GM13977 (cell line): ENCODE measurements at regions not wholly inside any gene's neighbourhood (a gene's known extent, or its start where the extent isn't known, plus 50 kb on each side); places are given as distances from the start of the nearest gene placed in this dataset.

Experiments
- DNase-seq: peaks from one replicate; pipeline ENCODE4 v3.0.0; 2012; ENCODE audit warnings: low spot score
- CTCF ChIP-seq: IDR thresholded peaks from 2 replicates; pipeline ENCODE4 v1.5.1; 2012; ENCODE audit warnings: mild to moderate bottlenecking, control low read depth; ENCODE audit not compliant: insufficient read depth; ENCODE audit errors: extremely low read depth, missing control alignments
- in situ Hi-C: fragments of 300-500 bp; cut with MboI; formaldehyde crosslinking; loops from one replicate; pipeline ENCODE4 v1.12.0; 2022; ENCODE audit warnings: low sequenced_read_pairs, low pct_unique_long_range_greater_than_20kb, mixed read lengths, inconsistent platforms; ENCODE audit not compliant: unreplicated experiment

GRCh38 chr2:236632295-236633218 lies 62.9 kb downstream of the ACKR3 start:
- DNase-seq, result no peak
- TF ChIP-seq CTCF, result no peak
- in situ Hi-C loops, result no loop called here

GRCh38 chr2:236633219-236633570 lies 63.6 kb downstream of the ACKR3 start:
- no peak for TF ChIP-seq CTCF
- in situ Hi-C loops, result no loop called here
- no peak for DNase-seq

GRCh38 chr2:236633775-236634560 lies 64.3 kb downstream of the ACKR3 start:
- DNase-seq, result no peak
- no peak for TF ChIP-seq CTCF
- in situ Hi-C loops, result no loop called here

- TF ChIP-seq CTCF, result no peak
- in situ Hi-C loops, result no loop called here
- DNase-seq, result no peak
These were observed 66.6 kb downstream of the ACKR3 start for GRCh38 chr2:236636261-236636660.

GRCh38 chr2:236636714-236637470 lies 67.3 kb downstream of the ACKR3 start:
- in situ Hi-C loops, result no loop called here
- TF ChIP-seq CTCF, result no peak
- DNase-seq, result no peak

GRCh38 chr2:236637686-236638569 lies 68.3 kb downstream of the ACKR3 start:
- in situ Hi-C loops, result no loop called here
- no peak for TF ChIP-seq CTCF
- DNase-seq, result no peak
